Trophoblast cell (in vitro differentiated cells and primary cell): ENCODE measurements at regions not wholly inside any gene's neighbourhood (a gene's known extent, or its start where the extent isn't known, plus 50 kb on each side); places are given as distances from the start of the nearest gene placed in this dataset.

Experiments used
- DNase-seq, 2 donors: peaks; one replicate each; pipeline ENCODE4 v3.0.0-alpha.2; 2016
- H2AFZ ChIP-seq: 2 replicates; pipeline ENCODE4 v1.6.1; 2013; ENCODE audit warnings: low read length, moderate library complexity, mild to moderate bottlenecking; ENCODE audit not compliant: insufficient read depth, poor library complexity
- H2AK5ac ChIP-seq: 2 replicates; pipeline ENCODE4 v1.6.1; 2013; ENCODE audit warnings: mild to moderate bottlenecking, low read length
- H2BK120ac ChIP-seq: 2 replicates; pipeline ENCODE4 v1.6.1; 2013; ENCODE audit warnings: low read length, mild to moderate bottlenecking, moderate library complexity; ENCODE audit not compliant: insufficient read depth, poor library complexity
- H2BK12ac ChIP-seq: 2 replicates; pipeline ENCODE4 v1.6.1; 2013; ENCODE audit warnings: mild to moderate bottlenecking, low read length, moderate library complexity
- H2BK5ac ChIP-seq: 2 replicates; pipeline ENCODE4 v1.6.1; 2013; ENCODE audit warnings: low read length, low read depth, moderate library complexity, mild to moderate bottlenecking; ENCODE audit not compliant: poor library complexity
- H3K14ac ChIP-seq: 2 replicates; pipeline ENCODE4 v1.6.1; 2013; ENCODE audit warnings: mild to moderate bottlenecking, low read length
- H3K18ac ChIP-seq: 2 replicates; pipeline ENCODE4 v1.6.1; 2013; ENCODE audit warnings: mild to moderate bottlenecking, low read length
- H3K23ac ChIP-seq: 2 replicates; pipeline ENCODE4 v1.6.1; 2013; ENCODE audit warnings: low read length
- H3K27ac ChIP-seq: 2 replicates; pipeline ENCODE4 v1.5.1; 2013; ENCODE audit warnings: low read depth, mild to moderate bottlenecking, inconsistent platforms, low read length, moderate library complexity
- H3K27me3 ChIP-seq: 2 replicates; pipeline ENCODE4 v1.6.1; 2013; ENCODE audit warnings: inconsistent platforms, mild to moderate bottlenecking, low read length, moderate library complexity; ENCODE audit not compliant: insufficient read depth
- H3K36me3 ChIP-seq, 2 experiments: 1 replicate in 1 of 2; 2 replicates in 1 of 2; pipeline ENCODE4 v1.6.1; 2013; ENCODE audit warnings: low read length in 2 of 2, mild to moderate bottlenecking in 2 of 2, moderate library complexity in 1 of 2; ENCODE audit not compliant: insufficient read depth in 2 of 2, control insufficient read depth in 1 of 2
- H3K4ac ChIP-seq: 2 replicates; pipeline ENCODE4 v1.6.1; 2013; ENCODE audit warnings: low read depth, mild to moderate bottlenecking, low read length, moderate library complexity
- H3K4me1 ChIP-seq, 2 experiments: 1 replicate in 1 of 2; 2 replicates in 1 of 2; pipeline ENCODE4 v1.6.1; 2013; ENCODE audit warnings: low read length in 2 of 2, mild to moderate bottlenecking in 2 of 2, moderate library complexity in 1 of 2; ENCODE audit not compliant: insufficient read depth in 2 of 2, control insufficient read depth in 1 of 2
- H3K4me2 ChIP-seq: 2 replicates; pipeline ENCODE4 v1.6.1; 2013; ENCODE audit warnings: inconsistent platforms, mild to moderate bottlenecking, low read length, moderate library complexity
- H3K4me3 ChIP-seq: 2 replicates; pipeline ENCODE4 v1.5.1; 2013; ENCODE audit warnings: mild to moderate bottlenecking, low read depth, low read length, inconsistent platforms
- H3K79me1 ChIP-seq: one replicate; pipeline ENCODE4 v1.6.1; 2013; ENCODE audit warnings: low read length
- H3K79me2 ChIP-seq: 2 replicates; pipeline ENCODE4 v1.6.1; 2013; ENCODE audit warnings: low read length, mild to moderate bottlenecking; ENCODE audit not compliant: control insufficient read depth, insufficient read depth, poor library complexity
- H3K9ac ChIP-seq: 2 replicates; pipeline ENCODE4 v1.6.1; 2013; ENCODE audit warnings: mild to moderate bottlenecking, low read length
- H3K9me3 ChIP-seq: 2 replicates; pipeline ENCODE4 v1.6.1; 2013; ENCODE audit warnings: low read depth, mild to moderate bottlenecking, control low read depth, inconsistent platforms, low read length; ENCODE audit not compliant: insufficient read depth
- H4K12ac ChIP-seq: 2 replicates; pipeline ENCODE4 v1.6.1; 2013; ENCODE audit warnings: low read depth, mild to moderate bottlenecking, low read length, moderate library complexity
- H4K8ac ChIP-seq: 2 replicates; pipeline ENCODE4 v1.6.1; 2013; ENCODE audit warnings: low read depth, mild to moderate bottlenecking, low read length, moderate library complexity
- H4K91ac ChIP-seq: one replicate; pipeline ENCODE4 v1.6.1; 2013; ENCODE audit warnings: low read depth, mild to moderate bottlenecking, low read length, moderate library complexity
- WGBS: extraction: QIAGEN DNeasy Blood & Tissue Kit; methylation state at CpG from one replicate; pipeline ENCODE4 v1.1.7; 2013; ENCODE audit warnings: missing lambda C conversion rate; ENCODE audit not compliant: insufficient read length, insufficient coverage; ENCODE audit errors: extremely low coverage; 5-methylcytosine and 5-hydroxymethylcytosine counted together

GRCh38 chr9:85268131-85268530, 473.6 kb downstream of the AGTPBP1 start:
- Histone ChIP-seq H2BK5ac (no peak overlapping the region), H3K79me2 (no peaks in the 10 kb centered on the region), H3K9ac (no peak overlapping the region), H4K12ac (no peak overlapping the region), H3K14ac (no peak overlapping the region), H4K91ac (no peak overlapping the region), H3K27me3 (no peaks in the 10 kb centered on the region), H2AFZ (no peak overlapping the region), H2BK120ac (no peak overlapping the region), H3K9me3 (no peaks in the 10 kb centered on the region), H3K18ac (no peak overlapping the region), H3K27ac (no peak overlapping the region), H2AK5ac (no peak overlapping the region), H2BK12ac (no peak overlapping the region), H4K8ac (no peak overlapping the region), H3K4me2 (no peak overlapping the region), H3K79me1 (peaks cover 6% of the 10 kb centered on the region), H3K4me1 (peaks cover 2 to 4% of the 10 kb centered on the region in 2 experiments), H3K4ac (no peak overlapping the region), H3K23ac (no peak overlapping the region), H3K4me3 (no peak overlapping the region), H3K36me3 (no peaks in the 10 kb centered on the region)
- no peak for DNase-seq
- no CpG with 5 or more reads among the region's 1 CpG for WGBS

DNA sequence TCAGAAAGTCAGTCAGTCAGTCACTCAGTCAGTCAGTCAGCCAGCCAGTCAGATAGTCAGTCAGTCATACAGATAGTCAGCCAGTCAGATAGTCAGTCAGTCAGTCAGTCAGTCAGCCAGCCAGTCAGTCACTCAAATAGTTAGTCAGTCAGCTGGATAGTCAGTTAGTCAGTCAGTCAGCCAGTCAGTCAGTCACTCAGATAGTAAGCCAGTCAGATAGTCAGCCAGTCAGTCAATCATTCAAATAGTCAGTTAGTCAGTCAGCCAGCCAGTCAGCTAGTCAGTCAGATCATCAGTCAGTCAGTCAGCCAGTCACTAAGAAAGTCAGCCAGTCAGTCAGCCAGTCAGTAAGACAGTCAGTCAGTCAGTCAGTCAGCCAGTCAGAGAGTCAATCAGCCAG, 477.1 kb downstream of the AGTPBP1 start:
- Histone ChIP-seq H2BK120ac (peak overlapping the region; percentile 28), H3K79me2 (no peaks in the 10 kb centered on the region), H2BK12ac (peak overlapping the region; percentile 58), H4K12ac (no peak overlapping the region), H2BK5ac (no peak overlapping the region), H3K4ac (no peak overlapping the region), H3K23ac (no peak overlapping the region), H3K9ac (no peak overlapping the region), H3K27ac (peak overlapping the region; percentile 9), H3K27me3 (no peaks in the 10 kb centered on the region), H3K36me3 (no peaks in the 10 kb centered on the region), H4K91ac (peak overlapping the region; percentile 17), H3K9me3 (no peaks in the 10 kb centered on the region), H3K79me1 (peaks cover 10% of the 10 kb centered on the region), H3K4me1 (peaks cover 2 to 10% of the 10 kb centered on the region in 2 experiments), H2AK5ac (no peak overlapping the region), H2AFZ (no peak overlapping the region), H3K18ac (no peak overlapping the region), H4K8ac (no peak overlapping the region), H3K4me3 (no peak overlapping the region), H3K14ac (peak overlapping the region; percentile 6), H3K4me2 (no peak overlapping the region)
- DNase-seq = no peak

GRCh38 chr9:85263288-85263687, 478.5 kb downstream of the AGTPBP1 start:
- H2BK5ac ChIP-seq = no peak overlapping the region
- no peak overlapping the region for H4K8ac ChIP-seq
- no peak overlapping the region for H4K12ac ChIP-seq
- H3K27ac ChIP-seq = peak overlapping the region; percentile 48
- H3K27me3 ChIP-seq = no peaks in the 10 kb centered on the region
- no peak overlapping the region for H3K23ac ChIP-seq
- H2BK120ac ChIP-seq = no peak overlapping the region
- H2AK5ac ChIP-seq = no peak overlapping the region
- no peak for DNase-seq
- no CpG with 5 or more reads among the region's 2 CpGs for WGBS
- peaks cover 10% of the 10 kb centered on the region for H3K79me1 ChIP-seq
- no peaks in the 10 kb centered on the region for H3K79me2 ChIP-seq
- H2AFZ ChIP-seq = no peak overlapping the region
- H3K18ac ChIP-seq = no peak overlapping the region
- no peak overlapping the region for H3K9ac ChIP-seq
- no peak overlapping the region for H3K4ac ChIP-seq
- H3K9me3 ChIP-seq = no peaks in the 10 kb centered on the region
- H3K14ac ChIP-seq = no peak overlapping the region
- H3K4me1 ChIP-seq = peaks cover 2 to 10% of the 10 kb centered on the region in 2 experiments
- no peak overlapping the region for H3K4me3 ChIP-seq
- no peaks in the 10 kb centered on the region for H3K36me3 ChIP-seq
- H3K4me2 ChIP-seq = no peak overlapping the region
- no peak overlapping the region for H4K91ac ChIP-seq
- H2BK12ac ChIP-seq = no peak overlapping the region

DNA sequence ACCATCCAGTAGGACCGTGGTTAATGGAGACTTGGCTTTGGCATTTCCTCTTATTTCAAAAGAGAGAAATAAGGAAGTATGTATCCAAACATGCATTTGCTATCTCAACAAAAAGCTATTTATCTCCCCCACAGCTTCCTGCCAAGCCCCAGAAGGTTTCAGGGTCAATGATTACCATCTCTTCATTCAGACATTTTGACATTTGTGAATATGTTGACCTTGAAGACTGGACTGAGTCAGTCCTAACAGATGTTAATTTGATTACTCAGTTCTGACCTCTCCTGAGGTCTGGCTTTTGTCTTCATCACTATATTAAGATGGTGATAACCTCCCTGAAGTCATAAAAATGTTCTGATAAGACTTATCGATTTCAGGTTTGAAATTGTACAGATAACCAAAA, 479.4 kb downstream of the AGTPBP1 start:
- Histone ChIP-seq H3K9me3 (no peaks in the 10 kb centered on the region), H4K8ac (no peak overlapping the region), H2BK120ac (no peak overlapping the region), H2BK12ac (no peak overlapping the region), H3K79me2 (no peaks in the 10 kb centered on the region), H3K9ac (no peak overlapping the region), H3K4me2 (no peak overlapping the region), H3K36me3 (no peaks in the 10 kb centered on the region), H4K12ac (no peak overlapping the region), H3K79me1 (peaks cover 10% of the 10 kb centered on the region), H2AFZ (no peak overlapping the region), H3K4me3 (no peak overlapping the region), H4K91ac (no peak overlapping the region), H3K27ac (peak overlapping the region; percentile 61), H2BK5ac (no peak overlapping the region), H3K27me3 (no peaks in the 10 kb centered on the region), H3K4me1 (peaks cover 2 to 10% of the 10 kb centered on the region in 2 experiments), H3K23ac (no peak overlapping the region), H3K4ac (no peak overlapping the region), H3K18ac (no peak overlapping the region), H2AK5ac (no peak overlapping the region), H3K14ac (no peak overlapping the region)
- WGBS = no CpG with 5 or more reads among the region's 2 CpGs
- DNase-seq = no peak
